A549 (cell line): ENCODE measurements at regions not wholly inside any gene's neighbourhood (a gene's known extent, or its start where the extent isn't known, plus 50 kb on each side); places are given as distances from the start of the nearest gene placed in this dataset.

Experiments
- ATAC-seq, 2 experiments: fragments of 200-7000 bp in 1 of 2; fragments of >200 bp in 1 of 2; cut with Nextera tagmentation in 1 of 2; cut with Tn5 transposase in 1 of 2; 3 replicates each; pipeline versions ENCODE4 v1.8.0 to v1.9.1; 2018 to 2020; ENCODE audit warnings: mild to moderate bottlenecking in 1 of 2, moderate library complexity in 1 of 2
- CTCF ChIA-PET: fragments of 300-600 bp; sonication (Branson Sonifier 250); formaldehyde crosslinking; extraction: SDS; loops from one replicate; lab custom pipeline; 2021; ENCODE audit warnings: antibody characterized with exemption, inconsistent platforms; lab: Yijun Ruan, JAX
- POLR2A ChIA-PET: fragments of 350-600 bp; formaldehyde crosslinking; extraction: SDS; loops from one replicate; lab custom pipeline; 2021; ENCODE audit warnings: antibody characterized with exemption, inconsistent platforms; lab: Yijun Ruan, JAX
- DNase-seq, 2 experiments: peaks; one replicate each; pipeline versions ENCODE4 v3.0.0 to v3.0.0-alpha.2; 2011 to 2016; ENCODE audit warnings: low read depth in 1 of 2, low spot score in 1 of 2
- FAIRE-seq: peaks from 2 replicates; lab custom pipeline; 2011; peaks lifted over from hg19 to GRCh38; lab: Jason Lieb, UNC
- H3K27ac ChIP-seq, 2 experiments: fragments of >200 bp; sonication (Bioruptor Twin); formaldehyde crosslinking; 3 replicates each; pipeline ENCODE4 v1.5.1; 2016 to 2017
- H3K4me1 ChIP-seq: fragments of >200 bp; sonication (Bioruptor Twin); formaldehyde crosslinking; 3 replicates; pipeline ENCODE4 v1.6.1; 2016
- H3K4me2 ChIP-seq: fragments of >200 bp; sonication (Bioruptor Twin); formaldehyde crosslinking; 3 replicates; pipeline ENCODE4 v1.6.1; 2016
- H3K4me3 ChIP-seq: fragments of >200 bp; sonication (Bioruptor Twin); formaldehyde crosslinking; 3 replicates; pipeline ENCODE4 v1.5.1; 2016
- H3K9me3 ChIP-seq: fragments of >200 bp; sonication (Bioruptor Twin); formaldehyde crosslinking; 3 replicates; pipeline ENCODE4 v1.6.1; 2016
- BHLHE40 ChIP-seq: IDR thresholded peaks from 2 replicates; pipeline ENCODE4 v1.6.1; 2012; ENCODE audit warnings: low read depth, low read length, inconsistent platforms
- CBX8 ChIP-seq: fragments of 200-600 bp; sonication (generic); IDR thresholded peaks from 2 replicates; pipeline ENCODE4 v1.6.1; 2016
- EHMT2 ChIP-seq: fragments of 200-600 bp; sonication (generic); IDR thresholded peaks from 2 replicates; pipeline ENCODE4 v1.6.1; 2016; ENCODE audit warnings: antibody characterized with exemption, low read depth, mild to moderate bottlenecking, moderate library complexity
- ESRRA ChIP-seq: fragments of 150-350 bp; IDR thresholded peaks from 2 replicates; pipeline ENCODE4 v1.6.1; 2014; ENCODE audit warnings: mild to moderate bottlenecking, low read length, borderline replicate concordance
- HOXA7 ChIP-seq: fragments of 250-450 bp; sonication (Bioruptor Pico); IDR thresholded peaks from 2 replicates; pipeline ENCODE4 v1.5.0; 2020; ENCODE audit warnings: mild to moderate bottlenecking, moderate library complexity
- JUNB ChIP-seq: fragments of >200 bp; sonication (Bioruptor Twin); formaldehyde crosslinking; IDR thresholded peaks from 2 replicates; pipeline ENCODE4 v1.6.1; 2016
- KDM1A ChIP-seq: fragments of 200-600 bp; sonication (generic); IDR thresholded peaks from 2 replicates; pipeline ENCODE4 v1.6.1; 2016; ENCODE audit warnings: low read depth, mild to moderate bottlenecking
- MAZ ChIP-seq: fragments of 150-350 bp; IDR thresholded peaks from 2 replicates; pipeline ENCODE4 v1.6.1; 2014; ENCODE audit warnings: antibody characterized with exemption, low read depth, low read length, borderline replicate concordance
- NPAS2 ChIP-seq: fragments of 250-450 bp; sonication (Bioruptor Pico); IDR thresholded peaks from 2 replicates; pipeline ENCODE4 v1.8.0; 2022; ENCODE audit warnings: mild to moderate bottlenecking, moderate library complexity, borderline replicate concordance
- PHF8 ChIP-seq: fragments of 200-600 bp; sonication (generic); IDR thresholded peaks from 2 replicates; pipeline ENCODE4 v1.6.1; 2016; ENCODE audit warnings: low read depth, mild to moderate bottlenecking, antibody characterized with exemption, moderate library complexity, borderline replicate concordance
- RARB ChIP-seq: fragments of 250-450 bp; sonication (Bioruptor Pico); IDR thresholded peaks from 2 replicates; pipeline ENCODE4 v1.8.0; 2021; ENCODE audit warnings: mild to moderate bottlenecking, moderate library complexity
- SREBF2 ChIP-seq: fragments of 450-650 bp; IDR thresholded peaks from 2 replicates; pipeline ENCODE4 v1.6.1; 2014; ENCODE audit warnings: mild to moderate bottlenecking, moderate library complexity
- ZNF302 ChIP-seq: fragments of 250-450 bp; sonication (Bioruptor Pico); IDR thresholded peaks from 2 replicates; pipeline ENCODE4 v1.9.0; 2021; ENCODE audit warnings: inconsistent platforms, mild to moderate bottlenecking, moderate library complexity
- WGBS: methylation state at CpG from one replicate; pipeline ENCODE4 v1.1.6; 2017; ENCODE audit errors: missing lambda C conversion rate; 5-methylcytosine and 5-hydroxymethylcytosine counted together
- TF ChIP-seq, protein P1 (sequence below): IDR thresholded peaks from 2 replicates; pipeline ENCODE4 v1.6.1; 2012
- TF ChIP-seq, protein P2 (sequence below): fragments of >200 bp; sonication (Bioruptor Twin); formaldehyde crosslinking; IDR thresholded peaks from 3 replicates; pipeline ENCODE4 v1.6.1; 2016
- TF ChIP-seq, protein P3 (sequence below): fragments of 250-450 bp; sonication (Bioruptor Pico); IDR thresholded peaks from 2 replicates; pipeline ENCODE4 v1.5.0; 2021; ENCODE audit warnings: mild to moderate bottlenecking, moderate library complexity, borderline replicate concordance
- TF ChIP-seq, protein P4 (sequence below): fragments of >200 bp; sonication (Bioruptor Twin); formaldehyde crosslinking; IDR thresholded peaks from 2 replicates; pipeline ENCODE4 v1.6.1; 2016
- TF ChIP-seq, protein P5 (sequence below): fragments of 150-350 bp; IDR thresholded peaks from 2 replicates; pipeline ENCODE4 v1.6.1; 2014; ENCODE audit warnings: low read depth, mild to moderate bottlenecking, low read length

DNA sequence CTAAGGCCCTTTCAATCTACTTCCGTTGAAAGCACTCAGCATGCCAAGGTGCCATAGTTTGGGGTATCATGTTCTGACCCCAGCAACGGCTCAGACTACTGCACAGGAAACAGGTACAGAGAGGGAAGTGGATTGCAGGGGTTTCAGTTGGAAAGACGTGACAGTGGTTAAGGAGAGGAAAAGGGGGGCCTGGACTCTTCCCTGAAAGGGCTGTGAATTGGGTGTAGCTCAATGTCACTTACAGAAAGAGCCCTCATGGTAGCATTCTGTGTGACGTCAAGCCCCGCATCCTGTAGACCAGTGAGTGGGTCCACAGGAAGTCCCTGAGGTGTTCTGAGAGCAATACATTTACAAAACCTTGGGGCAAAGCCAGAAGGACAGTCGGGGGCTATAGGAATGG is 121.5 kb upstream of the GYPC start:
- no peak for FAIRE-seq
- ATAC-seq, result no peak
- no peak for DNase-seq
- Histone ChIP-seq H3K9me3 (no peaks in the 10 kb centered on the region), H3K4me3 (no peak overlapping the region), H3K27ac (no peak overlapping the region), H3K4me1 (no peaks in the 10 kb centered on the region), H3K4me2 (no peak overlapping the region)
- CTCF ChIA-PET, result interaction anchor here (0.8 kb wide), 1 partner anchor 15 kb away, joined by 3 read pairs; no protein-coding TSS in a partner anchor
- WGBS, result under 1% methylated on average over 6 of the region's 6 CpGs
- TF ChIP-seq, protein P1, sequence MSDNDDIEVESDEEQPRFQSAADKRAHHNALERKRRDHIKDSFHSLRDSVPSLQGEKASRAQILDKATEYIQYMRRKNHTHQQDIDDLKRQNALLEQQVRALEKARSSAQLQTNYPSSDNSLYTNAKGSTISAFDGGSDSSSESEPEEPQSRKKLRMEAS, result no peak
- POLR2A ChIA-PET, result no interaction called here

DNA sequence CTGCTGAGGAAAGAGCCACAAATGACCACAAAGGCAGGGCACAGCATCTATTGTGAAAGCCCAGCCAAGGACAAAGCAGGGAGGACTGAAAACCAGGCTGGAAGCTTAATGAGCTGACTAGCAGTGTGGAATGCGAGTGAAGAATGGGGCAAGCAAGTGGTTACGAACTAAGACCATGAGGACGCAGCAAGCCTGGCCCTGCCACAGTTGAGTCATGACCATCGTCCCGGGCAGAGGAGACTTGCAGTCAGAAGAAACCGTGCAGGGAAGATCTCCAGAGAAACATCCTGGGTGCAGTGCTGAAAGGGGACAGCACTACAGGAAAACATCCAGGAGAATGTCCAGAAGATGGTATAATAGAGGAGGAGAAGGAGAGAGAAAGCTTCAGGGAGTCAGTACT is 120.5 kb upstream of the GYPC start:
- WGBS, result 4% methylated on average over 6 of the region's 6 CpGs
- CTCF ChIA-PET, result interaction anchor here (0.8 to 1.0 kb wide), 2 partner anchors 10 to 16 kb away, joined by 3 to 4 read pairs; no protein-coding TSS in a partner anchor

DNA sequence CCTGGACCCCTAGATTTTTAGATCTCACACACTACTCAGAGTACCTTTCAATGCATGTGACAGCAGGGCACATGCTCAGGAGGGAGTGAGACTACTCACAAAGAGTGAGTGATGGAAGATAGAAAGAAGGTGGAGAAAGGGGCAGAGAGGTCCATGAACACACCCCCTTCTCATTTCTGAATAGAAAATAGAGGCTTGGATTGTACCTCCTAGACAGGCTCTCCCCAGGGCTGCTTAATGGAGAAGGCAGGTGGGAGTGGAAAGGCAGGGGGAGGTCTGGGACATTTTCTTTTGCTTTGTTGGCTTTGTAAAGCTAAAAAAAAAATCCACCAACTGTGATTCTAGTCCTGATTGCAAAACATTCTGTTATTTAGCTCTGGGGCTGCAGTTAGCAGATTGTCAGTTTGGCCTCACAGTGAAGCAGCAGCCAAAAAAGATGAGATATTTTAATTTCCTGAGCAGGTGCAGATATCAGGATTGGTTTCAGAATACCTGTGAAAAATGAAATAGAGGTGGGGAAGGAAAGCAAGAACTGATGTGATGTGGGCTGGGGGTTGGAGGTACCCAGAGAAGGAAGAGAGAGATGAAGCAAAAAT is 119.3 kb upstream of the GYPC start:
- TF ChIP-seq, protein P2, sequence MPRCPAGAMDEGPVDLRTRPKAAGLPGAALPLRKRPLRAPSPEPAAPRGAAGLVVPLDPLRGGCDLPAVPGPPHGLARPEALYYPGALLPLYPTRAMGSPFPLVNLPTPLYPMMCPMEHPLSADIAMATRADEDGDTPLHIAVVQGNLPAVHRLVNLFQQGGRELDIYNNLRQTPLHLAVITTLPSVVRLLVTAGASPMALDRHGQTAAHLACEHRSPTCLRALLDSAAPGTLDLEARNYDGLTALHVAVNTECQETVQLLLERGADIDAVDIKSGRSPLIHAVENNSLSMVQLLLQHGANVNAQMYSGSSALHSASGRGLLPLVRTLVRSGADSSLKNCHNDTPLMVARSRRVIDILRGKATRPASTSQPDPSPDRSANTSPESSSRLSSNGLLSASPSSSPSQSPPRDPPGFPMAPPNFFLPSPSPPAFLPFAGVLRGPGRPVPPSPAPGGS, result no peak
- TF ChIP-seq HOXA7 (no peak), BHLHE40 (no peak)
- TF ChIP-seq, protein P3, sequence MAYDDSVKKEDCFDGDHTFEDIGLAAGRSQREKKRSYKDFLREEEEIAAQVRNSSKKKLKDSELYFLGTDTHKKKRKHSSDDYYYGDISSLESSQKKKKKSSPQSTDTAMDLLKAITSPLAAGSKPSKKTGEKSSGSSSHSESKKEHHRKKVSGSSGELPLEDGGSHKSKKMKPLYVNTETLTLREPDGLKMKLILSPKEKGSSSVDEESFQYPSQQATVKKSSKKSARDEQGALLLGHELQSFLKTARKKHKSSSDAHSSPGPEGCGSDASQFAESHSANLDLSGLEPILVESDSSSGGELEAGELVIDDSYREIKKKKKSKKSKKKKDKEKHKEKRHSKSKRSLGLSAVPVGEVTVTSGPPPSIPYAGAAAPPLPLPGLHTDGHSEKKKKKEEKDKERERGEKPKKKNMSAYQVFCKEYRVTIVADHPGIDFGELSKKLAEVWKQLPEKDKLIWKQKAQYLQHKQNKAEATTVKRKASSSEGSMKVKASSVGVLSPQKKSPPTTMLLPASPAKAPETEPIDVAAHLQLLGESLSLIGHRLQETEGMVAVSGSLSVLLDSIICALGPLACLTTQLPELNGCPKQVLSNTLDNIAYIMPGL, result no peak
- ATAC-seq (no peak), DNase-seq (no peak), FAIRE-seq (no peak)
- Histone ChIP-seq H3K9me3 (no peaks in the 10 kb centered on the region), H3K4me1 (no peaks in the 10 kb centered on the region), H3K4me3 (no peak overlapping the region), H3K27ac (no peak overlapping the region), H3K4me2 (no peak overlapping the region)
- ChIA-PET CTCF (interaction anchor here (1.0 kb wide), 1 partner anchor 9 kb away, joined by 4 read pairs; no protein-coding TSS in a partner anchor), POLR2A (no interaction called here)

More for the DNA sequence above, 120.5 kb upstream of the GYPC start:
- H3K4me2 ChIP-seq, result no peak overlapping the region
- POLR2A ChIA-PET, result no interaction called here
- H3K4me3 ChIP-seq, result no peak overlapping the region
- H3K27ac ChIP-seq, result no peak overlapping the region
- TF ChIP-seq PHF8, result no peak
- no peak for TF ChIP-seq EHMT2
- no peak for TF ChIP-seq HOXA7
- no peaks in the 10 kb centered on the region for H3K9me3 ChIP-seq
- DNase-seq, result no peak
- H3K4me1 ChIP-seq, result no peaks in the 10 kb centered on the region
- FAIRE-seq, result no peak
- no peak for ATAC-seq

DNA sequence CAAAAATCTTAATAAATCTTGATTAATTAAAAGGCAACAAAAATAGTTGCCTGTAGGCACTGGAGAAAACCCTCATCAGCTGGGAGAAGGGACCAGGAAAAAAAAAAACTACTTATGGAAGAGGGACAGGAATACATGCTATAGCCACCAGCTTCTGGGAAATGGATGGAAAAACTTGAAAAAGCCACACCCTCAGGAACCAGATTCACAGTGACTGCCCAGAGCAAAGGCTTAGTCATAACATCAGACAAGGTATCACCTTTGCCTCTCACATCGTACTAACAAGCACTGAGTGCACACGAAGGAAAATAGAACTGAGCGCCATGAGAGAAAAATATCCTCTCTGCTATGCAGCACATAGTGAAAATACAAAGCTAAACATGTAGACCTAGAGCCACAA is 116.9 kb upstream of the GYPC start:
- Histone ChIP-seq H3K9me3 (peaks cover 4% of the 10 kb centered on the region; the same call in 1 of the 3 replicates), H3K4me3 (no peak overlapping the region), H3K27ac (no peak overlapping the region), H3K4me2 (no peak overlapping the region), H3K4me1 (no peaks in the 10 kb centered on the region)
- ATAC-seq, result no peak
- POLR2A ChIA-PET, result no interaction called here
- DNase-seq, result no peak
- 15% methylated on average over 3 of the region's 3 CpGs for WGBS
- no peak for FAIRE-seq
- CTCF ChIA-PET, result no interaction called here
- TF ChIP-seq SREBF2 (no peak), ZNF302 (CRISPR knock-in tag) (no peak)

DNA sequence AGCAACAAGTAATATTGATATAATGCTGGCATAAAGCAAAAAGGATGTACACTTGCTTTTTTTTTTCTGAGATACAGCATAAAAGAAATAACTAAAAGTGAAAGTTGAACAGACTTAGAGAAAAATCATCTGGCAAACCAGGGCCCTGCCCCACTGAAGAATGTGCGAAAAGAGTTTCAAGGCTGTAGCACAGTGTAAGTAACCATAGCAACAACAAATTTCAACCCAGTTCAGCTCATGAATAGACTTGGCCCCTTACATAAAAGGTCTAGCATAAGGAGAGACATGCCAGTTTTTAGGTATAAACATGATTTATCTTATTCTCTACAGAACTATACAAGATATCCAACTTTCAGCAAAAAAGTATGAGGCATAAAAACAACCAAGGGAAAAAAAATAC is 113.7 kb upstream of the GYPC start:
- CTCF ChIA-PET, result no interaction called here
- ATAC-seq, result no peak
- TF ChIP-seq RARB (CRISPR knock-in tag) (no peak), SREBF2 (no peak), PHF8 (no peak), ESRRA (no peak), KDM1A (no peak), JUNB (no peak), NPAS2 (CRISPR knock-in tag) (no peak), CBX8 (no peak), MAZ (no peak), HOXA7 (no peak)
- TF ChIP-seq, protein P3, result no peak
- TF ChIP-seq, protein P1, result no peak
- TF ChIP-seq, protein P4, sequence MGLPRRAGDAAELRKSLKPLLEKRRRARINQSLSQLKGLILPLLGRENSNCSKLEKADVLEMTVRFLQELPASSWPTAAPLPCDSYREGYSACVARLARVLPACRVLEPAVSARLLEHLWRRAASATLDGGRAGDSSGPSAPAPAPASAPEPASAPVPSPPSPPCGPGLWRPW, result no peak
- TF ChIP-seq, protein P5, sequence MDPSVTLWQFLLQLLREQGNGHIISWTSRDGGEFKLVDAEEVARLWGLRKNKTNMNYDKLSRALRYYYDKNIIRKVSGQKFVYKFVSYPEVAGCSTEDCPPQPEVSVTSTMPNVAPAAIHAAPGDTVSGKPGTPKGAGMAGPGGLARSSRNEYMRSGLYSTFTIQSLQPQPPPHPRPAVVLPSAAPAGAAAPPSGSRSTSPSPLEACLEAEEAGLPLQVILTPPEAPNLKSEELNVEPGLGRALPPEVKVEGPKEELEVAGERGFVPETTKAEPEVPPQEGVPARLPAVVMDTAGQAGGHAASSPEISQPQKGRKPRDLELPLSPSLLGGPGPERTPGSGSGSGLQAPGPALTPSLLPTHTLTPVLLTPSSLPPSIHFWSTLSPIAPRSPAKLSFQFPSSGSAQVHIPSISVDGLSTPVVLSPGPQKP, result no peak

More for the DNA sequence above, 113.7 kb upstream of the GYPC start:
- Histone ChIP-seq H3K4me2 (no peak overlapping the region), H3K27ac (no peak overlapping the region), H3K9me3 (peaks cover 4% of the 10 kb centered on the region; the same call in 1 of the 3 replicates), H3K4me1 (no peaks in the 10 kb centered on the region), H3K4me3 (no peak overlapping the region)
- POLR2A ChIA-PET, result no interaction called here
- FAIRE-seq (no peak), DNase-seq (no peak)
- 26% methylated on average over 1 of the region's 1 CpG for WGBS
